DMS153 treated with DMSO at 0.1 percent for 48 hours (cell line): ENCODE measurements at regions not wholly inside any gene's neighbourhood (a gene's known extent, or its start where the extent isn't known, plus 50 kb on each side); places are given as distances from the start of the nearest gene placed in this dataset.

Experiments
- DNase-seq: peaks from one replicate; lab custom pipeline; 2025; ENCODE audit not compliant: unreplicated experiment; lab: John Stamatoyannopoulos, UW

DNA sequence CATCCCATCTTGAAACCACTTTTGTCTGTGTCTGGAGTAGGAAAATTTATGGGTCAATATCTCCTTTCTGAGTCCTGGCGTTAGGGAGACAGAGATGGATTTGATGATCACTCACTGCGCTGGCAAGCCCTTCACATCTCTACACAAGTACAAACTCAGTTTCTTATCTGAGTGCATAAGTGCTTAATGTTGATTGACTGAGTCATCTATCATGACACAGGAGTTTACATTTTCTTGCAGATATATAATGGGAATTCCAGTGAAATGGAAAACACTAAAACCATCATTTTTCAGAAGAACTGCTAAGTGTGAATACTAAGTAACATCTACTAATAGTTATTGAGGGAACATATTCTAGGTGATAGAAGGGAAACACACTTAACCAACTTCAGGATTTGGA, 763.9 kb upstream of the COBL start:
- DNase-seq, result no peak

DNA sequence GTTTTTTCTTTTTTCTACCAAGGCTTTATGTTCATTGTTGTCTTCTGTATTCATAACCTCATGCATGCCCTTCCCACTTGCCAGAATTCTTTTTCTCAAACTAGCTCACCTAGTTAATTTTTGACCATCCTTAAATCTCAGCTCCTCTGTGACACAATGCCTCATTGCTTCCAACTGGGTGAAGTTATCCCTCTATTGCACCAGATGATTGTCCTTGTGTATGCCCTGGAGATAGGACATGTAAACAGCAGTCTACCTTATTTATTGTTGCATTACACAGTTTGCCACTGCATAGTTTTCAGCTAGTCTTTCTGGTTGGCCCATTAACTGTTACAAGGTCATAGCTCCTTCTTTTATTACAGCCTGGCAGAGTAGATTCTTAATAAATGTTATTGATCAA, 763.1 kb upstream of the COBL start:
- no peak for DNase-seq

DNA sequence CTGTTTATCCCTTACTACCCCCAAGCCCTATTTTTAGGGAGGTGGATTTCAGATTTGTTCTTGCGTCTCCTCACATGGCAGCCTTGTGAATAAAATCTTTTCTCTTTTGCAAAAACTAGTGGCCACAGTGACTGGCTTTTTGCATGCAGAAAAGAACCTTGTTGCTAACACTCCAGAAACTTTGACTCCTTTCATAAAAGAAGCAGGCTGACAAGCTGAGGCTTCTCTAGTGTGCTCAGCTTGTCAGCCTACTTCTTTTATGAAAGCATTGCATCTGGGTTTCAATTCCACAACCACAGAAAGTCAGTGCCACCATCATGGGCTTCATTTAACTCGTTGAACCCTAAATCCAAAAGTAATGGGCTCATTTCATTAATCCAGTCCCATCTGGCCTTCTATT, 761.0 kb upstream of the COBL start:
- DNase-seq, result no peak

GRCh38 chr7:52074912-52075311, 758.3 kb upstream of the COBL start:
- no peak for DNase-seq

- DNase-seq, result no peak
Observed at GRCh38 chr7:52074071-52074470, 757.5 kb upstream of the COBL start.

DNA sequence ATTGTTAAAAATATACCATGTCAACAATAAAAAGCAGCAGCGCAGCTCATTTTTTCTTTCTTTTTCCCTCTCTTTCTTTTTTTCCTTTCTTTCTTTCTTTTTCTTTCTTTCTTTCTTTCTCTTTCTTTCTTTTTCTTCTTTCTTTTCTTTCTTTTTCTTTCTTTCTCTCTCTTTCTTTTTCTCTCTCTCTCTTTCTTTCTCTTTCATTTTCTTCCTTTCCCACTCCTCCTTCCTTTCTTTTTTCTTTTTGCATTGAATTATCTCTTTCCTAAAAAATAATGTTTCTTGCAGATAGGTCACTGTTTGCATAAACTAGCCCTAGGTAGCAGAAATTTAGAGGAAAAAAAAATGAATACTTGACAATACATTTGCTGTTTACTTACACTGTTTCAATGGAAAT, 755.1 kb upstream of the COBL start:
- no peak for DNase-seq

- no peak for DNase-seq
Observed at GRCh38 chr7:52064493-52064892, 747.9 kb upstream of the COBL start.

- DNase-seq, result no peak
Observed at GRCh38 chr7:52061666-52062065, 745.1 kb upstream of the COBL start.

- no peak for DNase-seq
Observed at GRCh38 chr7:52053525-52053924, 736.9 kb upstream of the COBL start.

DNA sequence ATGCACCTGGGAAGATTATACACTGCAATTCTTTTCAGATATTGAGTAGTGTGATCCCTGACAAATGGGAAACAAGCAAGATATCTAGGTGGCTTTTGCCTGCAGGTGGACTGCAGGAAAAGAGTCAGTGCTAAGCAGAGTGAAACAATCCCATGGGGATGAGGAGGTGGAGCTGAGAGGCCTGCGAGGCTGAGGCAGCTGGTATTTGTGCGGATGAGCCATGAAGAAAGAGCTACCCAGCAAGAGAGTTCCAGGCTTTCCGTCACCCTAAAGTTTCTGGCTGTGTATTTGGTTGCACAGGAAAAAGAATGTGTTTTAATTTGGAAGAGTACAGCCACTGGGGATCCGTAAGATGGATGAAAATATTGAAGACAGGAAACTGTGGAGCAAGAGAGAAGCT, 714.1 kb upstream of the COBL start:
- no peak for DNase-seq

- DNase-seq, result no peak
Observed at GRCh38 chr7:52026140-52026539, 709.5 kb upstream of the COBL start.

- no peak for DNase-seq
Observed at GRCh38 chr7:52021343-52021742, 704.7 kb upstream of the COBL start.

DNA sequence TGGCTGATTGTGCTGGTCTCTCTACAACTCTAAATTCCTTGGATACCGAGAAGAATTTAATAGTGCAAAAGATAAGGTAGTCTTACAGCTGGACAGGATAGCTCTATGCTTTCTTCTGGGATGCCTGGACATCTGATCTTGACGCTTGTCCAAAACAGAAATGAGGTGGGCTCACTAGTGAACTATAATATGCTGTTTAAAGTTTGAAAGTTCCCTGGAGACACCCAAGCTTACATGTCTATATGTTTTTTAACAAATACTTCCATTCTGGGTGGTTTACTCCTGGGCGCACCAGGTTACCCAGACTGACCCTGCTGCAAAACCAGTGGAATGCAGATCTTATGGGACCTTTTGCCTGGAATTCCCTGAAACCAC, 702.1 kb upstream of the COBL start:
- DNase-seq, result no peak

- peak; percentile 97 for DNase-seq
Observed at GRCh38 chr7:52017802-52018679, 701.4 kb upstream of the COBL start.

DNA sequence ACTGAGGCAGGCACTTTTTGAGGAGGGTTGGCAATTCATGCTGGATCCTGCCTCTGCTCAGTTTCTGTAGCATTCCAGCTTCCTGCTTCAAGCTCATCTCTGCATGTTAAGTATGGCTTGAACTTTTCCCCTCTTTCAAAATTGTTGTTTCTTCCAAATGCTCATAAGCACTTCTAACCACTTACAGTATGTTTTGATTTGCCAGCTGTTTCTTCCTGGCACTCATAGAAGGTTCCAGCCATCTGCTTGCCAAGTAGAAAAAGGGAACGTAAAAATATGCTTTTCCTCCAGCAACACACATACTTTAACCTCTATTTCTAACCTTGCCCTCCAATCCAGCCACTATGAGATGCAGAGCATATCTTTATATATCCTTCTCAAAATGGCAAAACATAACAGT, 692.6 kb upstream of the COBL start:
- DNase-seq, result no peak

DNA sequence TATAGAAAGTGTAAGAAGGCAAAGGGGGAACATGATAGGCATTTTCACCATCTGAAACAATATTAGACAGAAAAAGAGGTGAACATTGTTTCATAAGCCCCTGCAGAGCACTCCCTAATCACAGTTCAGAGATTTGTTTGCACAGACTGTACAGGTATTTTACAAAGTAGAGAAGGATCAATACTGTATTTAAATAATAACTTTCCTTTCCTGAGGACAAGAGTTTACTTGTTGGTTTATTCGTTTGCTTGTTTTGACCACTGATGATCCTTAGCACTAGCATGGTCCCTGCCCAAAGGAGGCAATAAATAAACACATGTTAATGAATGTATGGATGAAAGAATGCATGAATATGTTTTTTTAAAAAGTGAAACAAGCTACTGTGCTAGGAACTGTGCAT, 690.1 kb upstream of the COBL start:
- no peak for DNase-seq

DNA sequence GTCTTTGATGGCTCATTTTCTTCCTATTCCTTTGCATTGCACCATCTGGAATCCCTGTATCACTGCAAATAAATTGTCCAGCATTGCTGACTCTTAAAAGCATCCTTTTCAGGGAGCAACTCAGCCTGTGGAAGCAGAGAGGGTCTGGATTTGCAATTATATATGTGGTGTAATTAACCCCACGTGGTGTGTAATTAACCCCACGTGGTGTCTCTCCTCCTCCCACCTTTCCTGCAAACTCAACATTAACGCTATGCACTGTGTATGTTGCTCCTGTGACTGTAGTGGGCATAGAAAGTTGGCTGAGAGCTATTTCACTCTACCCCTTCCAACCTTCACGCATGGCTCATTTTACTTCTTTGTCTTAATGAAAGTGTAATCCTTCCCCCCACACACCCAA, 689.0 kb upstream of the COBL start:
- DNase-seq, result no peak

DNA sequence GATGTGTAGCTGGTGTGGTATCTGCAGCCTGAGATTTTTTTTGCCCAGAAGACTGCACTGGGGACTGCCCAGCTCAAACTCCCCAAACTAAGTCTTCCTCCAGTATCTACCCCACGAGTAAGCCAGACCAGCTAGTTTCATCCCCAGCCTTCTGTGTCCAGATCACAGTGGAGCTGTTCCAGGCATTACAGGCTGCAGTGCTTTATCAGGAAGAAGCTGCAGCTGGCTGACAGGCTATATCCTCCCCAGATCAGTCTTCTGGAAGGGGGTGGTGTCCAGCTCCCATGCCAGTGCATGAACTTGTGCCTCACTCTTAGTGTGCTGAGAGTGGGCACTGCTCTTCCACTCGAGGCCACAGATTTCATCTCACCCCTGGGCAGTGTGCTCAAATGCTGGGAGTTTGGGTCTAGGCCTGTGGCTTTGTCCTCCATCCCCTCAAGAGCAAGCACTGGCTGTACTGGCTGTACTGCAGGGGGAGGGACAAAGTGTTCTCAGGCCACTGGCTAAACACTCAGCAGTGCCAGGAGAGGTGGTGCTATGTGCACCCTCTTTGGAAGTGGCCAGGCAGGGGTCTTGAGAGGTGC, 679.1 kb upstream of the COBL start:
- DNase-seq, result no peak

- no peak for DNase-seq
Observed at GRCh38 chr7:51982653-51983052, 666.0 kb upstream of the COBL start.

DNA sequence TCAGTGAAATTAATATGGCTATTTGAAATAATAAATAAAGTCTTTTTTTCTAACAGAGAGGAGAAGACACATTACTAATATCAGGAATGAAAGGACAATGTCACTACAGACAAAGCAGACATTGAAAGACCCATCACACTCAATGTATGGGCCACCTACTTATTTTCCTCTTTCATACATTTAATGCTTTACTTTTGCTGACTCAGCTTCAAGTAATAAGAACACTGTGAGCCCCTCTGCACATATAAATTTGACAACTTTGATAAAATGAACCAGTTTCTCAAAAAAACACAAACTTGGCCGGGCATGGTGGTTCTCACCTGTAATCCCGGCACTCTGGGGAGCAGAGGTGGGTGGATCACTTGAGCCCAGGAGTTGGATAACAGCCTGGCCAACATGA, 664.2 kb upstream of the COBL start:
- DNase-seq, result no peak

DNA sequence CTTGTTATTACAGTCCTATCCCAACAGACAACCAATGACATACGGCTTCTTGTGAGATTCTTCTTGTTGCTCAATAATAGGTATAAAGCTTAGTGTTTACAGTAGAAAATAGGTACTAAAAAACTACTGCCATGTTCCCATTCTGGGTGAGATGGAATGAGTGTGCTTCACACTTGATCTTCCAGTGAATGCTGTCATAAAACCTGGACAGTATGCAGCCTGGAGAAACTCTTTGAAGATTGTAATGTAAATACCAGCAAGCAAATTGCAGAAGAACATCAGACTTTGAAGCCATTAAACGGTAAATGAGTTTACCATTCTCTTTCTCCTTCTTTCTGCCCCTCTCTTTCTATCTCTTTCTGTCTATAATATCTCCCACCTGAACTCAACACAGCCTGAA, 663.7 kb upstream of the COBL start:
- DNase-seq, result no peak

DNA sequence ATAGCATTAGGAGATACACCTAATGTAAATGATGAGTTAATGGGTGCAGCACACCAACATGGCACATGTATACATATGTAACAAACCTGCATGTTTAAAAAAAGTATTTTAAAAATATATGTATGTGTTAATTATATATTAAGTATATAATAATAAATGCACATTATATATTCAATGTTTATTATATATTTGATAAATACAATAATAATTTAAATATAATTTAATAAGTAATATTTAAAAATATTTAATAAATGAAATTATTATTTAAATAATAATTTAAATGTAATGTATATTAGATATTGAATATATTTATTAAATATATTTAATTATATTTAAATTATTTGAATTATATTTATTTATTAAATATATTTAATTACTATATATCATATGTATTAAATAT, 661.3 kb upstream of the COBL start:
- DNase-seq, result no peak

GRCh38 chr7:51973939-51974338, 657.3 kb upstream of the COBL start:
- no peak for DNase-seq
